Cardiac fibroblast (primary cell): ENCODE measurements at regions not wholly inside any gene's neighbourhood (a gene's known extent, or its start where the extent isn't known, plus 50 kb on each side); places are given as distances from the start of the nearest gene placed in this dataset.

ENCODE experiments used
- DNase-seq, 2 donors: peaks; one replicate each; pipeline versions ENCODE4 v3.0.0 to v3.0.0-alpha.2; 2010; ENCODE audit warnings: low read depth in 2 of 2
- H3K4me3 ChIP-seq, 2 donors: replicated peaks in 1 of 2; 1 replicate in 1 of 2; 2 replicates in 1 of 2; pipeline ENCODE4 v1.5.1; 2011; ENCODE audit warnings: low read depth in 2 of 2, low read length in 2 of 2, mild to moderate bottlenecking in 2 of 2, moderate library complexity in 1 of 2
- CTCF ChIP-seq: IDR thresholded peaks from one replicate; pipeline ENCODE4 v1.5.1; 2011; ENCODE audit warnings: low read depth, mild to moderate bottlenecking, low read length, inconsistent platforms

- no peak for DNase-seq
- no peak for TF ChIP-seq CTCF
- H3K4me3 ChIP-seq = no peak overlapping the region
Observed at GRCh38 chr17:45653616-45654015, 130.5 kb upstream of the CRHR1 start.

- no peak for TF ChIP-seq CTCF
- DNase-seq = no peak
- H3K4me3 ChIP-seq = no peak overlapping the region
Observed at GRCh38 chr17:45656527-45657181, 127.5 kb upstream of the CRHR1 start.

- no peak overlapping the region for H3K4me3 ChIP-seq
- TF ChIP-seq CTCF = no peak
- DNase-seq = no peak
Observed at GRCh38 chr17:45660474-45660873, 123.6 kb upstream of the CRHR1 start.

GRCh38 chr17:45662432-45662831, 121.7 kb upstream of the CRHR1 start:
- DNase-seq = no peak
- H3K4me3 ChIP-seq = no peak overlapping the region
- TF ChIP-seq CTCF = no peak

DNA sequence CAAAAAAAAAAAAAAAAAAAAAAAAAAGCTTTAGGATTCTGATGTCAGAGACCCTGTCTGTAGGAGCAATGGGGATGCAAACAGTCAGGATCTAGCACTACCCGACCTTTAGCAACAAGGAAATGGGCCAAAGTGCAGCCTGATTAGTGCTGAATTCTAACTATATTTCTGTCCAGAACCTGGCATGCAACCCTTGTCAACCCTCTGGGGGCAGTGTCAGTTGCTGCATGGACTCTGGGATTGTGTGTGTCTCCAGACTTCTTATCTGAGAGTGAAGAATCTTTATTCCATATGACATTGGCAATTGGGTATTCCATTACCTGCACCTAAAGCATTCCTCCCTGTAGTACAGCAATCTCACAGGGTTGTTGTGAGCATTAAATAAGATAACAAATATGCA, 120.3 kb upstream of the CRHR1 start:
- TF ChIP-seq CTCF = no peak
- no peak overlapping the region for H3K4me3 ChIP-seq
- no peak for DNase-seq

DNA sequence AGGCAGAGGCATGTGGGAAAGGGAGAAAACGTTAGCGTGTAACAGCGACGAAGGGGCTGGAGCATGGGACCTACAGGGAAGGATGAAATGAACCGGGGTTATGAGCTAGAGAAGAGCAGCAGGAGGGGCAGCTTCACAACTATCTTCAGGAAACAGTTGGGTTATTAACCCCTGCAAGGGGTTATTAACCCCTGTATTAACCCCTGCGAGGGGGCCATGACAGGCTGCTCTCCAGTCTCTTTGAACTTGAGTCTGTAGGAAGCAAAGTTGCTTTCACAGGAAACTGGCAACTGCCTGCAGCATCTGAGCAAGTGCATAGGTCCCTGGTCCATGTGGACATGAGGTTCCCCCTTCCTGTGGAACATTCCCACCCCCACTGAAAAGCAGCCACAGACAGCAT, 119.2 kb upstream of the CRHR1 start:
- DNase-seq = no peak
- no peak overlapping the region for H3K4me3 ChIP-seq
- no peak for TF ChIP-seq CTCF

DNA sequence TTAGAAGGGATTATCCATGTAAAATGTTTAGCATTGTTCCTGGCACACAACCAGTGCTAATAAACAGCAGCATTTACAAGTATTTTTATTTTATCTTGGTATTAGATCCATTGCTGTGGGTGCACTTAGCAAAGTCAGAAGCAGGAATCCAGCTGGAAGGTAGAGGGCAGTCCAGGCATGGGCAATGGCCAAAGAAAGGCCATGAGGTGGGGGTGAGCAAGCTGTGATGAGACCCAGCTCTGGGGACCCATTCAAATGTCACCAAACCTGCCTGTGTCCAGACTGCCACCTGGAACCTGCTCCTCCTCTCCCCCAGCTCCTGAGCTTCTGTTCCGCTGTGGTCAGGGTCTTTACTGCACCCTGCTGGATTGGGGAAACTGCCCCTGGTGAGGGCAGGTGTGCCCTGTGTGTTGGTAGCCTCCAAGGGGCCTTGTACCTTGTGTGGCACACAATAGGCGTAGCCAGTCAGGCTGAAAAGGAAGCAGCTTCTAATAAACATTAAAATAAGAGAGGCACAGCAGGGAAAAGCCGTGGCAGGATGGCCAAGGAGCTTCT, 118.0 kb upstream of the CRHR1 start:
- no peak for TF ChIP-seq CTCF
- no peak for DNase-seq

More for the DNA sequence above, 118.0 kb upstream of the CRHR1 start:
- no peak overlapping the region for H3K4me3 ChIP-seq
